ENCODE measurements at regions not wholly inside any gene's neighbourhood (a gene's known extent, or its start where the extent isn't known, plus 50 kb on each side); places are given as distances from the start of the nearest gene placed in this dataset.

GRCh38 chr15:95536638-95537037, 793.9 kb upstream of the NR2F2 start:
- no peak for DNase-seq

GRCh38 chr15:95538693-95539092, 791.8 kb upstream of the NR2F2 start:
- DNase-seq = no peak

DNA sequence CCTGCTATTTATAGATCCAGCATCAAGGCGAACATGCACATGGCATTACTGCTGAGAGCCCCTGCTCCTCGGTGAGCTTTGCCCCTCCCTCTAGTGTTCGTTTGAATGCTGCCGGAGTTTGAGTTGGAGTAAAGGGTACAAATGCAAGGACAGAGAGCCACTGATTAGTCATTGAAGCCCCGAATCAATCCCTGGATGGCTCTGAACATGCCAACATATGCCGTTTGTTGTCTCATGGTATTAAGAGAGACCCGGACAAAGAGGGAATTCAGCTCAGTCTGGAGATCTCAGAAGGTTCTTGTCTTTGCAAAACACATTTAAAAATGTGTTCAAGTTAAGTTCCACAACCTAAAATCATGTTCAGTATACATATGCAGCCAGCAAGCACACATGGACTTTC, 789.2 kb upstream of the NR2F2 start:
- DNase-seq = no peak

- no peak for DNase-seq
These were observed 781.2 kb upstream of the NR2F2 start for GRCh38 chr15:95549168-95549738.

- no peak for DNase-seq
These were observed 779.8 kb upstream of the NR2F2 start for GRCh38 chr15:95550702-95551101.

- no peak for DNase-seq
These were observed 774.3 kb upstream of the NR2F2 start for GRCh38 chr15:95556225-95556624.

GRCh38 chr15:95556866-95557225, 773.7 kb upstream of the NR2F2 start:
- no peak for DNase-seq

GRCh38 chr15:95557226-95558046, 773.1 kb upstream of the NR2F2 start:
- DNase-seq = no peak

- no peak for DNase-seq
These were observed 772.4 kb upstream of the NR2F2 start for GRCh38 chr15:95558131-95558530.

DNA sequence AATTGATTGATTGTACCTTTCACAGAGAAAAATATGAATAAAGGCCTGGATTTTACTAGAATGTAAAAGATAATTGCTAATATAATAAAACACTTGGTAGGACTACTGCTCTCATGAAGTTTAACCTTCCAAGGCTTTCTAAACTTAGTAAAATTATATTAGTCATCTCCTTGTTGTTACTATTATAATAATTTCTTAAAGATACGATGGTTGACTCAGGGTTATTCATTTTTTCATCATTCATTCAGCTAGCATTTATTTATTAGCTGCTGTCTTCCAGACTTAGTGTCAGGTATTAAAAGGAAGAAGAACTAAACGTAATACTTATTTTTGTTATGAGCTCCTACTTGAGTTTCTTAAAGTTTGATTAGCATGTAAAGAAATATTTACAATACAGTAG, 771.6 kb upstream of the NR2F2 start:
- no peak for DNase-seq

DNA sequence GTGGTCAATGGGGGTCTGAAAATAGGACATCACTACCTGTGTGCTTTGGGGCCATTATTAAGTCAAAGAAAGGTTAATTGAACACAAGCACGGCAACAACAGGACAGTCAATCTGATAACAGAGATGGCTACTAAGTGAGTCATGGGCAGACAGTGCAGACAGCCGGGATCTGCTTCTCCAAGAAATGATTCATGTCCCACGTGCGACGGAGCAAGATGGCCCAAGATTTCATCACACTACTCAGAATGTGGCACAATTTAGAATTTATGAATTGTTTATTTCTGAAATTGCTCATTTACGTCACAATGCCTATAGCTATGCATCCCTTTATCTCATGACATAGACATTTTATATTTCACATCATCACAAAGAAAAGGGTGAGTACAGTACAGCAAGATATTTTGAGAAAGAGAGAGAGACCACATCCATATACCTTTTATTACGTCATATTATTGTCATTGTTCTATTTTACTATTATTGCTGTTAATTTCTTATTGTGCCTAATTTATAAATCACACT, 770.6 kb upstream of the NR2F2 start:
- DNase-seq = no peak

- DNase-seq = no peak
These were observed 769.0 kb upstream of the NR2F2 start for GRCh38 chr15:95561463-95561862.

- no peak for DNase-seq
These were observed 766.9 kb upstream of the NR2F2 start for GRCh38 chr15:95563634-95564033.

- no peak for DNase-seq
These were observed 765.4 kb upstream of the NR2F2 start for GRCh38 chr15:95565016-95565600.

- DNase-seq = no peak
These were observed 764.8 kb upstream of the NR2F2 start for GRCh38 chr15:95565690-95566089.

DNA sequence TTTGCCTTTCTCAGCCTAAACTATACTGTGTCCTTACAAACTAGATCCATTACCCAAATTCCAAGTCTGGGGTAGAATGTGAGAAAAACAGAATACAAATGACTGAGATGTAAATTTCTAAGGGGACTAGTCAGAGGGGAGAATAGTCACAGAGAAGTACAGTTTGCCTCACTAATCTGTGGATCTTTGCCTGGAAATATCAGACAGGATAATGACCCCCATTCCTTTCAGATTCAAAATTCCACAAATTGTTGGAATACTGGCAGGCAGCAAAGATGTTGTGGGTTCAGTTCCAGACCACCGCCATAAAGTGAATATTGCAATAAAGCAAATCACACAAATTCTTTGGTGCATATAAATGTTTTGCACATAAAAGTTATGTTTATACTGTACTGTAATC, 762.8 kb upstream of the NR2F2 start:
- DNase-seq = no peak

DNA sequence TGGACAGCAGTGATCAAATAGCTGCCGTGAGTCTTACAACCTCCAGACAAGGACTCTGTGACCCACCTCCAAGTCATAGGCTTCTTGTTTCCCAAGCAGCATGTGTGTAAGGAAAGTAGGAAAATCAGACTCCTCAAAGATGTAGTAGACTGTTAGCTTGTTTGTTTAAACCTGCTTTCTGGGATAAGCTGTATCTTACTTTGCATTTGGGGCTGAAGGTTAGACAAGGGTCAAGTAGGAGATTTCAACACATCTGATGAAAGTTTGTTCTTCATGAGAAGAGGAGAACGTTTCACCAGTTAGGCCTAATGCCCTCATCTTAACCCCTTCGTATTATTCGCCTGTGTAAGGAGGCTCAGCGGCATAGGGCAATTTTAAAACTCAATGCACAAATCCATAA, 756.4 kb upstream of the NR2F2 start:
- no peak for DNase-seq

DNA sequence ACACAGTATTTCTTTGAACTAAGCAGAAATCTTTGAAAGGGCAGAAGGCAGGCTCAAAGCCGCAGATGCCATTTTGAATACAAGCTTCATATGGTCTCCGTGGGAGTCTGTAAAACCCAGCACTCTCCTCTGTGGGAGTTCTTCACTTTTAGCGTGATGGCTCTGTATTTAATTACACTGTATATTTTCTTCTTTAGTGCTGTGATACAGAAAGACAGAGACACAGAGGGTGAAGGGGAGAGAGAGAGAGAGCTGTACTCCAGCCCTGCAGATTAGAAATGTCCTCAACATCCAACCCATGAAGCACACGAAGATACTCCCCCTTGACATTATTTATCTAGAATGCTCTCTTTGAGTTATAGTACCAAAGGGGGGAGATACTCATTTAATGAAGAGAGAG, 752.6 kb upstream of the NR2F2 start:
- no peak for DNase-seq

GRCh38 chr15:95580121-95580520, 750.4 kb upstream of the NR2F2 start:
- no peak for DNase-seq

DNA sequence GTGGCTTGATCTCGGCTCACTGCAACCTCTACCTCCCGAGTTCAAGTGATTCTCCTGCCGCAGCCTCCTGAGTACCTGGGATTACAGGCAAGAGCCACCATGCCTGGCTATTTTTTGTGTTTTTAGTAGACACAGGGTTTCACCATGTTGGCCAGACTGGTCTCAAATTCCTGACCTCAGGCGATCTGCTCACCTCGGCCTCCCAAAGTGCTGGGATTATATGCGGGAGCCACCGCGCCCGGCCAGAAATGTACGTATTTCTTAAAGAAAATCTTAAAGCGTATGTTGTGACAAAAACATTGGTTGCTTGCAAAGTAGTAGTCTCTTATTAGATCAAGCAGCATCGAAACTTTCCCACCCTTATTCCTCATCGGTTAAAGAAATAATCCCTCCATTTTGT, 748.9 kb upstream of the NR2F2 start:
- DNase-seq = no peak

DNA sequence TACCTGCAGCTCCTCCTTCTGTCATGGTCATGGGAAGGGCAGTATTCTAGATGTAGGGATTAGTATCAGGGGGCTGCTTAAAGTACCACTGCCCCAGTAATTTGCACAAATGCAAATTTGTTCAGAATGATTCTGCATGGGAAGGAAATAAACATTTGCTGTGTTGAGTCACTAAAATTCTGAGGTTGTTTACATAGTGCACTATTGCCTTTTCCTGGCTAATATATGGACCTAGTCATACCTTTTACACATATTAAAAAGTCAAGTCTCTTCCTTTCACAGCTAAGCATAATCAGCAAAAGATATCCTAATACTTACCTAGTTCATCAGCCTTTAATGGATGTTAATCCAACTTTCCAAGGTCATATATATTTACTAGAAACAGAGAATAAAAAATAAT, 746.4 kb upstream of the NR2F2 start:
- no peak for DNase-seq

DNA sequence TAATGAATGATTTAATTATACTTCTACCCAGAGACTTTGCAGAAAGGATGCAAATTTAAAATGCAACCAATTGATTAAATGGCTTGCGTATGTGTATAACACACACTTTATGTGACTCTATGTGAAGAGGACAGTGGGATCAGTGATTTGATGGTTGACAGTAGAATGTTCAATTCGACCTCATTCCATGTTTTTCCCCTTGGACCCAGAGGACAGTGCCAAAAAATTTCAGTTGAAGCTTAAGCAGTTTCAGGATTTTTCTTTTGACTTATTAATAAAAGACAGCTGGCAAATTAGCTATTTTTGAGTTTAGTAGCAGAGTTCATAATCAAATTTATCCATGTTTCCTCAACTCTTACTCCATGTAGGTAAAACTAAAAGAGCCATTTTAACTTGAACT, 742.4 kb upstream of the NR2F2 start:
- no peak for DNase-seq

DNA sequence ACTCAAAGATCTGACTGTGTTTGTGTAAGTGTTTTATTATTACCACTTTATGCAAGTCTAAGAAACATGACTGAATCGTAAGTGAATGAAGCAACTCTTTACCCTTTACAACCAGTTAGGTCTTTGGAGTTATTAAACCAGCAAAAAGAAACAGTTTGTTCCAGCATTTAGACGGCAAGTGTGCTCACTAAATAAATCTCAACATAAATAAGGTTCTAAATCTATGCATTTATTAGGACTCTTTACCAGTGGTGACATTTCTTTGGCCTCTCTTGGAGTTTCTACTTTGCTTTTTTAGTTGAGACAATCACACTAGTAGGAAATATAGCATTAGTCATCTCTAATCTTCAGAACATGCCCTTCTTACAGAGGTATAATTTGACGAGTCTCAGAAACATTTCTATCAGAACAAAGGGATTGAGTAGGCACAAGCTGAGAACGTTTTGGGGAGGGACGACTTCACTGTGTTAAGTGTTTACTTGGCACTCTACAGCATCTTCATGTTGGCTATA, 739.9 kb upstream of the NR2F2 start:
- DNase-seq = no peak

DNA sequence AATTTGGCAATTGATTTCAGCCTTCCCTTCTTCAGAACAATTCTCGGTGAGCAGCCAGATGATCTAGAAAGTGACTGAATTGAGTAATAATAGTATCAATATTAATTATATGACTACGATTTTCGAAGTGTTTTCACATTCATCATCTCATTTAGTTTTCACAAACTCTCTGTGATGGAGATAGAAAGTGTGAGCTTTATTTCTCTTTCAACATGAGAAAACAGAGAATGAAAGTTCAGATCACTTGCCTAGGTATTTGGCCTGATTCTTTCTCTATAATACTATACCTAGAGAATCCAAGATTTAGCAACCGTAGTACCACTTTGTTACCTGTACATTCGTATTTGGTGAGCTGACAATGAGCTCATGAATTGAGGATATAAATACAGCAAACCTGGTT, 739.2 kb upstream of the NR2F2 start:
- DNase-seq = no peak
